ENCODE measurements at regions not wholly inside any gene's neighbourhood (a gene's known extent, or its start where the extent isn't known, plus 50 kb on each side); places are given as distances from the start of the nearest gene placed in this dataset.

DNA sequence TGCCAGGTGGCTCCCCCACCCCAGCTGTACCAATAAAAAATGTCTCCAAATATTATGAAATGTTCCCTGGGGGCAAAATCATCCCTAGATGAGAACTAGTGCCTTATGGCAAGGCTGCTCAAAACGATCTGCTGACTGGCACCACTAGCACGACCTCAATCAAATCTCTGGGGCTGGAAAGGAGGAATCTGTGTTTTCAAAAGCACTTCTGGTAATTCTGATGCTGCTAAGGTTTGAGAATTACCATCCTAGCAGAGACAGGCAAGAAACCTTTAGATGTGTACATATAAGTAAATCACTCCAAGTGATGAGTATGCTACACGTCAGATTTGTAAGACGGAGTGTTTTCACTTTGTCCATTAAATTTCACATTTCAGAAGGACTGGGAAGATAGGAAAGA is 360.1 kb upstream of the THRB start:
- ATAC-seq (ENCODE audit: low FRiP score) = no peak
- no peak for TF ChIP-seq CTCF (IDR thresholded peaks at IDR 0.05)
- no peak for DNase-seq (ENCODE audit: low spot score)

GRCh38 chr3:24857945-24858344 is 363.3 kb upstream of the THRB start:
- ATAC-seq (ENCODE audit: low FRiP score) = no peak
- TF ChIP-seq CTCF (IDR thresholded peaks at IDR 0.05) = no peak
- DNase-seq (ENCODE audit: low spot score) = no peak

DNA sequence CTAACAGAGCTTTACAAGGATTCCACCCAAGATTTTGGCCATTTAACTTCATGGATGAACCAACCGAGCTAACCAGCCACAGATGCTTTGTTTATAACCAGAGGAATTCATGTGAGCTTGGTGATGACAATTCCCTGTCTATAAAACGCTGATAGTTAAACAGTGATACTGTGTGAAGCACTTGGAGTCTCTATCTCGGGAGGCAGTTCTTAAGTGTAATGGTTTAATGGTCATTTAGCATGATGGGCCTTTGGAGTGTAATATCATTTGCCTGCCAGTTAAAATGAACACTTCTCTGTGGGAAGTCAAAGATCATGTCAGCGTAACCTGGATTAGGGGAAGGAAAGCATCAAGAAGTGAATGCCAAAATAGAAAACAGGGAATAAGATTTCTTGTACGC is 368.6 kb upstream of the THRB start:
- no peak for TF ChIP-seq CTCF (IDR thresholded peaks at IDR 0.05)
- DNase-seq (ENCODE audit: low spot score) = no peak

DNA sequence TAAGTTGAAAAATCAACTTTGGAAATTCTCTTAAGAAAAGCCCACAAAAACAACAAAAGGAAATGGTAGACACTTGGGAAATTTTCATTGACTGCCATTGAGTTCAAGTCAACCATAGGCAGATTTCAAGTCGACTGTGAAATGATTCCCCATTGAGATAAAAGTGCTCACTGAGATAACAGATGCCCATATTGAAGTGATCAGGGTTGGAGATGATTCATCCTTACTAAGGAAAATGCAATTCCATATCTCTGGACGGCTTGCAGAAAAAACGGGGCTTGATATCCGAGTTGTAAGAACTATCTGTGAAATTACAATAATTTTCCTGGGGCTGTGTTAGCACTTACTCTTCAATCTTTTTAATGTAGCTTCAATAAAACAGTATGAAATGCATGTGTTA is 373.1 kb upstream of the THRB start:
- ATAC-seq (ENCODE audit: low FRiP score) = no peak
- no peak for DNase-seq (ENCODE audit: low spot score)
- TF ChIP-seq CTCF (IDR thresholded peaks at IDR 0.05) = no peak

More for the DNA sequence above, 368.6 kb upstream of the THRB start:
- no peak for ATAC-seq (ENCODE audit: low FRiP score)

- TF ChIP-seq CTCF (IDR thresholded peaks at IDR 0.05) = no peak
- DNase-seq (ENCODE audit: low spot score) (no peak), ATAC-seq (ENCODE audit: low FRiP score) (no peak)
Measured at GRCh38 chr3:24881239-24881638, 386.6 kb upstream of the THRB start.

GRCh38 chr3:24886501-24886900 is 391.9 kb upstream of the THRB start:
- DNase-seq (ENCODE audit: low spot score) (no peak), ATAC-seq (ENCODE audit: low FRiP score) (no peak)
- no peak for TF ChIP-seq CTCF (IDR thresholded peaks at IDR 0.05)

GRCh38 chr3:24890012-24890411 is 395.4 kb upstream of the THRB start:
- TF ChIP-seq CTCF (IDR thresholded peaks at IDR 0.05) = no peak
- DNase-seq (ENCODE audit: low spot score) (no peak), ATAC-seq (ENCODE audit: low FRiP score) (no peak)

Measured in omental fat pad (tissue), 3 donors.